SK-N-SH (cell line): ENCODE measurements at regions not wholly inside any gene's neighbourhood (a gene's known extent, or its start where the extent isn't known, plus 50 kb on each side); places are given as distances from the start of the nearest gene placed in this dataset.

Source experiments
- CTCF ChIP-seq: fragments of 200-600 bp; sonication (generic); IDR thresholded peaks from 2 replicates; pipeline ENCODE4 v1.6.1; 2017; ENCODE audit warnings: antibody characterized with exemption, mild to moderate bottlenecking, moderate library complexity
- EP300 ChIP-seq, 2 experiments: IDR thresholded peaks; 2 replicates each; pipeline versions ENCODE4 v1.4.0 to v1.6.1; 2012; ENCODE audit warnings: borderline replicate concordance in 1 of 2, low read depth in 1 of 2, low read length in 1 of 2
- GATA2 ChIP-seq: sonication (generic); formaldehyde crosslinking; IDR thresholded peaks from 2 replicates; pipeline ENCODE4 v1.5.0; 2020; ENCODE audit warnings: mild to moderate bottlenecking, missing genetic modification reagents
- JUND ChIP-seq: IDR thresholded peaks from 2 replicates; pipeline ENCODE4 v1.4.0; 2012
- MEF2A ChIP-seq: IDR thresholded peaks from 2 replicates; pipeline ENCODE4 v1.4.0; 2012; ENCODE audit warnings: low read depth, borderline replicate concordance
- POLR2AphosphoS5 ChIP-seq: IDR thresholded peaks from 2 replicates; pipeline ENCODE4 v1.6.1; 2012; ENCODE audit warnings: low read depth, low read length

- no peak for TF ChIP-seq CTCF
- TF ChIP-seq MEF2A: no peak
- no peak for TF ChIP-seq JUND
- TF ChIP-seq EP300 (IDR thresholded peaks at IDR 0.05; ENCODE audit: borderline replicate concordance in 1 of 2, low read depth in 1 of 2, low read length in 1 of 2): no peak
- no peak for TF ChIP-seq GATA2 (CRISPR knock-in tag)
- no peak for TF ChIP-seq POLR2AphosphoS5
Measured at GRCh38 chr7:156458011-156458410, 182.6 kb upstream of the RNF32 start.
